ENCODE measurements at regions not wholly inside any gene's neighbourhood (a gene's known extent, or its start where the extent isn't known, plus 50 kb on each side); places are given as distances from the start of the nearest gene placed in this dataset.

DNA sequence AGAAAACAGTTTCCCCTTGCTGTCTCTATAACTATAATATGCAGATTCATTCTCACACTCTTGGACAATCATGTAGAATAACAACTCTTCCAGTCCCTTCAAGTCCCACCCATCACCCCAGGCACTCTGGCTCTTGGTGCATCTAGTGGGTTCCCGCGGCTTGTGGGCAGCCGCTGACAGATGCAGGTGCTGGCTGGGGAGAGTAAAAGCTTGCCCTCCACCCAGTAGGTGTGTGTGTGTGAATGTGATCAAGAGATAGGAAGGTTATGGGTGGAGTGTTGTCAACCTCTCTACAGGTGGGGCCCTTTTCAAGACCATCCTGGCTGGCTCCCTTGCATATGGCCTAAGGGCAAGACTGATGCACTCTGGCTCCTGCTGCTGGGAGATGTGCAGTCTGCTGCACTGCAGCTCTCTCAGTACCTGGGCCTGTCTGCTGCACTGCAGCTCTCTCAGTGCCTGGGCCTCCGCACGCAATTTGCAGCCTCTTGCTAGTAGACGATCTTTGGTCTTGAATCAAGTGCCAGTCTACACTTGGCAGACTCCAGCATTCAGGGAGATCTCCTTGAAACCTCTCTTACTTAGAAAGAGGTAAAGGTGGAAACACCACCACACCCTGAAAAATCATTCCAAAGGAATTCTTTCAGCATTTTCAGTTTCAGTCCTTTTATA is 189.7 kb upstream of the GDNF start:
- DNase-seq (ENCODE audit: low spot score): no peak

DNA sequence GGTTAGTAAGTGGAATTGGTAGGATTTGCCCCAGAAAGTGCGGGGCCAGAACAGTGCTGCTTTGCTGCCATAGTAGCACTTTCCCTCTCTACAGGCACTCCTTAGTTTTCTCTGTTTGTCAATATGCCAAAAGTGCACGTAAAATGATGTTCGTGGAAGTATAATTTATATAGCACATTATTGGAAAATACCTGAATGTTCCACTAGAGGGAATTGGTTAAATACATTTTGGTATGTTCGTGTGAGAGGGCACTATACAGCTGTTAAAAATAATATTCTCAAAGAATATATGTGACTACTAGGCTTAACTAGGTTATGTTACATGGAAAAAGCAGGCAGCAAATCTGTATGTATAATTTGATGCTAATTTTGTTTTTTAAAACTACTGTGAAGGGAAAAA is 184.0 kb upstream of the GDNF start:
- DNase-seq (ENCODE audit: low spot score): no peak

- DNase-seq (ENCODE audit: low spot score): no peak
Measured at GRCh38 chr5:38023371-38023770, 183.5 kb upstream of the GDNF start.

DNA sequence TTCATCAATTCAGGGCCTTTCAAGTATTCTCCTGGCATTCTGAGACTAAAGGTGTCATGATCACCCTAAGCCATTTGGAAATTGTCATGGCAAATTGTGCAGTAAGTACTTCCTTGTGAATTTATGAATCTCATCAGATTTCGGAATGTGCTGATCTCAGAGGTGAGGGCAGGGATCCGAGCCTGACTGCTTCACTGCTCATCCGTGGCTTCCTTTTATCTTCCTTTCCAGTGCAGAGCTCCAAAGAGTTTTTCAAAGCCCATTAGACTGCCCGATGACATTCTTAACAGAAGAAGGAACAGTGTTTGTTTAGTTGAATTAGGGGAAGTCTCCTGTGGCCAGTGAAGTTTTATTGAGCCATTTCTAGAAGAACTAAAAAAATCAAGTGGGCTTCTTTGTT is 182.8 kb upstream of the GDNF start:
- DNase-seq (ENCODE audit: low spot score): peak; percentile 89

DNA sequence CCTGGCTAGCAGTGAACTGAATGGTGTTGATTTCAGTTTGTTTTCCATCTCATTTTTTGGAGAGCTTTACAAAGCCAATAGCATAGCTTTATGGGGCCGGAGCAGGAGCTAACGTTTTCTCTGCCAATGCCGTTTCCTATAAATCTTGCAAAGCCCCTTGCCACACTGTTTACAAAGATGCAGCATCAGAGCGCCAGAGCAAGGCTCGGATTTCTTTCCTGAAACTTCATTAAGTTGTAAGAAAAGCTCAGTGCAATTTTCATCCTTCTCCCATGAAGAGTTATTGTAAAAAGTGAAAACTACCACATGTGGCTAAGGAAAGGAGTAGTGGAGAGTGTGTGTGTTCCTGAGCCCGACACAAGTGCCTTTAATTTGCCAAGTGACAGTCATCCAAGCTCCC is 178.2 kb upstream of the GDNF start:
- no peak for DNase-seq (ENCODE audit: low spot score)

DNA sequence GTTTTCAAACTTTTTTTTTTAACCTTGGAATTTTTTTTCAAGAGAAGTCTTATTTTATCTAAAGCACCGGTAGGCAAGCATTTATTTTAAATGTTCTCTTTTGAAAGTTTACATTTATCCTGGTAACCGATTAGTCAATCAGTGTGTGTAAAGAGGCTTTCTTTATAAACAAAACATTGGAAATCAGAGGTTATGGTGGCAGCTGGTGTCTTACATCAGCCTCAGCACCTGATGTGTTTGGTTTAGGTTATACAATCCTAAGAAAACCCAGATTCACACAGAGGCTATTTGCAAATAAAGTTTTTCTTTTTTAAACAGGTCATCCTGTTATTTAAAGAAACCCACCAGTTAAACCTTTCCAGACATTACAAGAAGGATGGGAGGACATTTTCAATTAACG is 173.3 kb upstream of the GDNF start:
- no peak for DNase-seq (ENCODE audit: low spot score)

GRCh38 chr5:38011668-38012188 is 171.9 kb upstream of the GDNF start:
- DNase-seq (ENCODE audit: low spot score): no peak

GRCh38 chr5:38009749-38010358 is 170.0 kb upstream of the GDNF start:
- no peak for DNase-seq (ENCODE audit: low spot score)

DNA sequence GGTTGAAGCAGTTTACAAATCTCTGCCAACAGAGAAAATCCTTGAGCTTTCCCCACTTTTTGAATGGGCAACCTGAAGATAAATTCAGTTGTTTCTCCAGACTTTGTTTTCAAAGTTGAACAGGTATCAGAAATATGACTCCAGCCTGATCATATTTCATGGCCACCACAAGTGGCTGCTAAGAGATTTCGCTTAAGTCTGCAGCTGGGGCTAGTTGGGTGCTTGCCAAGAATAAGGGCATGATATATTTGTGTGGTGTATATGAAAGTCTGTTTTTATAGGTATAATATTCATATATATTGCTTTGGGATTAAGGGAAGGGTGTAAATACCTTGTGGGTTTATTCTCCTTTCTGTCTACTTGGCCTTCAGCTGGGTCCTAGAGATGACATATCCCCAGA is 168.4 kb upstream of the GDNF start:
- no peak for DNase-seq (ENCODE audit: low spot score)

DNA sequence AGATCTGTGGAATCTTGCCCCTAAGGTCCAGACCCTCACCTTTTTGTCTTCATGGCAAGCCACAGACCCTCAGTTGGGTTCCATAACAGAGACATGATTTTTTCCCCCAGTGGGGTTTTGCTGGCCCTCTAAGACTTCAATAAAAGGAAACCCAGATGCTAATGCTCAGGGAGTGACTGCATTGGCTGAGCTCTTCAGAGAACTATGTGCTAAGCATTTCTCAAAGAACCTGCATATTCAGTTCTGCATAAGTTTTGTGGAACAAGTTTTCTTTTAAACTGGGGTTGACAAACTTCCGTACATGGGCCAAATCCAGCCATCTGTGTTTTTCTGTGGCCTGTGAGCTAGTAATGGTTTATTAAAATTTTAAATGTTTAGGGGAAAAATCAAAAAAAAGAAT is 159.8 kb upstream of the GDNF start:
- DNase-seq (ENCODE audit: low spot score): no peak

DNA sequence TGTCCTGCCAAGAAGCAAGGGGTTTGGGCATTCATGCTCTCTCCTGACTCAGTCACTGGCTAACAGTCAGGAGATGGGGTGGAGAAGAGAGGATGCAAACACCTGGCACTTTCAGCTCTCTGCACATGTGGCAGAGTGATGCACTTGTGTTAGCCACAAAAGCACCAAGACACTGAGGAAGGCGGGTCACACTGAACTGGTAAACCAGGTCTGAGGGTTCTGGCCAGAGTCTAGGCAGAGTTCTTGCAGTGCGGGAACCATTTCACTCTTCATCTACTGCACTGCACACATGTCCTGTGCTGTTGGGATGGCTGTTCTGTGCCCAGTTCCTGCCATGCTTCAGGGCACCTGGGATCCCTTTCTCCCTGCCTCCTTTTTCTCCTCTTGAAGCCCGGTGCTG is 157.1 kb upstream of the GDNF start:
- DNase-seq (ENCODE audit: low spot score): no peak

DNA sequence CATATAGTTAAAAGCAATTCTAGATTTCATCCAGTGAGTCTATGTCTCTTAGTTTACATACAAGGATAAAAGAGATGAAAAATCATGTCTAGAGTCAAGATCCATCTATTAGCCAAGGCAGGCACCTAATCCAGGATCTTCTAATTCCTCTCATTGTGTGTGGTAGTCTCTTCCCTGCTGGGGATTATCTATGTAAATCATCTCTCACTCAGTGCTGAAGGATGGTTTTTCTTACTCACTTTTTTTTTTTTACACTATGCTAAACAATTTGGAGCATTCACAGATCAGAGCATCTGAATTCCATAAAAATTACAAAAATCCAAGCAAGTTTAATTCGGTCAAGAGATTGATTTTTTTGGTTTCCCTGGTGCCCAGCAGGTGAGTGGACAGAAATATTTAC is 154.9 kb upstream of the GDNF start:
- DNase-seq (ENCODE audit: low spot score): no peak

DNA sequence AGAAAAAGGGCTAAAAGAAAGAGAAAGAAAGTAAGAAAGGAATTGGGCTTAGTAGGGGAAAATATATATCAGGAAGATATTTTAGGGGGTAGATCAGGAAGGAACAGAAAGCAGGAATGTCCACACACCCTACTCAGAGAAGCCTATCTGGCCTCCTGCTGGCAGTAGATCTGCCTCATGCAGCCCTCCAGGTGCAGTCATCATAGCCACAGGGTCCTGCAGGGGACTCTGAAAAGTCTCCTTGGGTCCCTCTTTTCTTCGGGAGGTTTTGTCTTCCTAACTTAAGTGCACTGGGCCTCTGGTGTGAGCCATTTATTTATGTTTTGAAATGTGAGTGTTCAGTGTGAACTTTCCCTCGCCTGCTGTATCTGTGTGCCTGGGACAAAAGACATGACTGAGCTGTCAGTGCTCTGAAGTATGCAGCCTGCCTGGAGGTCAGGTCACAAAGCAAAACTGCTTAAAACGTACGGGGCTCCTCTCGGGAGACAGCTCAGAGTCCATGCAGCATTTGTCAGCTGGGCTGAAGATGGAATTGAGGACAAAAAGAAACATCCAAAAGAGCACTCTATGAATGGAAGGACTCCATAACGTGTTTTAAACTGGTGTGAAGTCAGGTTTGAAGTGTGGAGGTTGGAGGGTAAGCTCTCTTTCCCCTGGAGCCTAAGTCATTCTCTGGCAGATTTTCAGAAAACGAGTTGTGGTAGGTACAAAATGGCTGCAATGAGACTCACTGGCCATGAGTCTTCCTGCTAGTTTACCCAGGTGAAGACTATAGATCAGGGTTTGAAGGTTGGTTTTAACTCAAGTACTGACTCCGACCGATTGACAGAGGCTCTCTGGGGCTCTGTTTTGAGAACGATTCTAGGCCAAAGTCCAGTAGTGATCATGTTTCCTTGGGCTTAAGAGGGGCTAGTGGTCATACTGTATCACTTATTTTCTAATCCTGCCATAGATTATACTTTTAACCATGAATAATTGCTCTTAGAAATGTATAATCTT is 151.8 kb upstream of the GDNF start:
- no peak for DNase-seq (ENCODE audit: low spot score)

DNA sequence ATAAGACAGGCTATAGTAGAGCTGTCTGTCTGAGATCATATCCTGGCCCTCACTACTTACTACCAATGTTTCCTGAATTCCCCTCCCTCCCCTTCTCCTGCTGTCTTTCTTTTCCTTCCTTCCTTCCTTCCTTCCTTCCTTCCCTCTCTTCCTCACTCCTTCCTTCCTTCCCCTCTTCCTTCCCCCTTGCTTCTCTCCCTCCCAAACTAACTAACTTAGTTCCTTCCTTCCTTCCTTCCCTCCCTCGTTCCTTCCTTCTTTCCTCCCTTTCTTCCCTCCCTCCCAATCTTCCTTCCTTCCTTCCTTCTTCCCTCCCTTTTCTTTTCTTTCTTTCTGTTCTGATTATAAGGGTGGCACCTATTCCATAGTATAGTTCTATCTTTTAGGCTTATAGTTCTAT is 150.0 kb upstream of the GDNF start:
- no peak for DNase-seq (ENCODE audit: low spot score)

GRCh38 chr5:37988454-37989046 is 148.7 kb upstream of the GDNF start:
- no peak for DNase-seq (ENCODE audit: low spot score)

DNA sequence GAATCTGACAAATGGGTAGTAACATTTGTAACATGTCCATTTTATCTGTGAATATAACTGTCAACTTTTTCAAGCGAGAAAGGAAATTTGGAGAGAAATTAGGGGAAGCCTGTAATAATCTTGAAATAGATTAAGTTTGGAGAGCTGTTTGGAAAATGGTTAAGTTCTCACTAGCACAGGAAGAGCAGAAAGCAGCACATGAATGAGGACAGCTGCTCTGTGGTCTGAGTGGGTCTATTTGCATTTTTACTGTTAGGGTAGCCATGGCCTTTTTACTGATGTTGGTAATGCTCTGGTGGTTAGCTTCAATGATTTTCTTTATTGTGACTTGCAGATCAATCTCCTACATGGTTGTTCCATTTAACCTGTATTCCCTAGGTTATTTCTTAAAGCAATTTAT is 144.5 kb upstream of the GDNF start:
- no peak for DNase-seq (ENCODE audit: low spot score)

DNA sequence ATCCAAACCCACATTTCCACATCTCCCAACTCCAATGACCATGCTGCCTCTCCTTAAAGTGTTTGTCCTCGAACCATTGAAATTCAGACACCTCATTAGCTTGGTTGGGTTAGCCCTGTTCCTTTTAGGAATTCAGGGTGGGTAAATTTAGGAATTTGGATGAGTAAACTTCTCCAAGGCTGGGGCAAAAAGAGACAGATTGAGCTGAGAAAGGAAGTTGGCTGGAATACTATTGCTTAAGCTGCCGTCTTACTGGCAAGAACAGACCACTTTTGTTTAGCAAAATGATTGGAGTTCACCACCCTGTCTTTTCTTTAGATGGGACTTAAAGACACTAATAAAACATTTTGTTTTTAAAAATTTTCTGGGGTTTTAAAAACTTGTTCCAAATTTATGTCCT is 143.6 kb upstream of the GDNF start:
- DNase-seq (ENCODE audit: low spot score): no peak

GRCh38 chr5:37979559-37979958 is 139.7 kb upstream of the GDNF start:
- no peak for DNase-seq (ENCODE audit: low spot score)

DNA sequence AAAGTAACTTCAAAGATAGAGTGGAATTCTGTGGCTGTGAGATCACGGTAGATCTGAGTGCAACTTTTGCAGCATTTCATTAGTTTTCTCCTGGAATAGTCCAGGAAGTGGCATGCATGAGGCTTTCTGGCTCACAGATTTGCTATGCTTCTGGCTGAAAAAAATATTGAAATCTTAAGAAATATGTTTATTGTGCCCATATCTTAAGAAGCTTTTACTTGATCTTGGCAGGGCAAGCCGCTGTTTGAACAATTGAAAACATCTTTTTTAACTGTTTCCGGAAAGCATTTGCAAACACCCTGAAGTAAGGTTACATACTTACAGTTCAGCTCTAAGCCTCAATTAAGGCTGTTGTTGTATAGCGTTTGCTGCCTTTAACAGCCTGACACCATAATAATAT is 135.7 kb upstream of the GDNF start:
- DNase-seq (ENCODE audit: low spot score): no peak

- DNase-seq (ENCODE audit: low spot score): no peak
Measured at GRCh38 chr5:37971483-37972024, 131.7 kb upstream of the GDNF start.

DNA sequence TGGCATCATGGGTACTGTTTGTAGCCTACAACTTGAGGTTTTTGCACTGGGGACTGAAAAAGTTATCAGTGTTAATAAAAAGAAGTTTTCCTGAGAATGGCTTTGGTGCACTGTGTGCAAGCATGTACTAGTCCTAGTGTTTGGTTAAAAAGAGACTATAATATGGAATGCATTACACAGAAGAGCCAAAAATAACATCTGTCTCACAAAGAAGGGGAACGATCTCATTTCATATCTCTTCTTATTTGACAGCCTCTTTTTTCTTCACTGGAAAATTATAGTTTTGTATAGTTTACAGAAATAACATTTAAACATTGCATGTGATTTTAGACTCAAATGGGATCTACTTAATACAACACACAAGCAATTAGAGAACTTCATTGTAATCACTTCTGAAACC is 127.0 kb upstream of the GDNF start:
- no peak for DNase-seq (ENCODE audit: low spot score)

GRCh38 chr5:37966291-37966690 is 126.5 kb upstream of the GDNF start:
- DNase-seq (ENCODE audit: low spot score): no peak

All from kidney tubule cell (primary cell).